Activated gamma-delta T cell treated with anti-CD3 and anti-CD28 coated beads, Interleukin-2, amount 50 U/mL, for 16 hours (primary cell): ENCODE measurements at regions not wholly inside any gene's neighbourhood (a gene's known extent, or its start where the extent isn't known, plus 50 kb on each side); places are given as distances from the start of the nearest gene placed in this dataset.
"Not testable (repeated sequence)": the region's sequence is repeated elsewhere in the genome, so short reads cannot be mapped to it uniquely, and the experiment has no call there.

Source experiments
- DNase-seq: peaks from one replicate; pipeline ENCODE4 v3.0.0-alpha.2; 2020; ENCODE audit warnings: low read depth

DNA sequence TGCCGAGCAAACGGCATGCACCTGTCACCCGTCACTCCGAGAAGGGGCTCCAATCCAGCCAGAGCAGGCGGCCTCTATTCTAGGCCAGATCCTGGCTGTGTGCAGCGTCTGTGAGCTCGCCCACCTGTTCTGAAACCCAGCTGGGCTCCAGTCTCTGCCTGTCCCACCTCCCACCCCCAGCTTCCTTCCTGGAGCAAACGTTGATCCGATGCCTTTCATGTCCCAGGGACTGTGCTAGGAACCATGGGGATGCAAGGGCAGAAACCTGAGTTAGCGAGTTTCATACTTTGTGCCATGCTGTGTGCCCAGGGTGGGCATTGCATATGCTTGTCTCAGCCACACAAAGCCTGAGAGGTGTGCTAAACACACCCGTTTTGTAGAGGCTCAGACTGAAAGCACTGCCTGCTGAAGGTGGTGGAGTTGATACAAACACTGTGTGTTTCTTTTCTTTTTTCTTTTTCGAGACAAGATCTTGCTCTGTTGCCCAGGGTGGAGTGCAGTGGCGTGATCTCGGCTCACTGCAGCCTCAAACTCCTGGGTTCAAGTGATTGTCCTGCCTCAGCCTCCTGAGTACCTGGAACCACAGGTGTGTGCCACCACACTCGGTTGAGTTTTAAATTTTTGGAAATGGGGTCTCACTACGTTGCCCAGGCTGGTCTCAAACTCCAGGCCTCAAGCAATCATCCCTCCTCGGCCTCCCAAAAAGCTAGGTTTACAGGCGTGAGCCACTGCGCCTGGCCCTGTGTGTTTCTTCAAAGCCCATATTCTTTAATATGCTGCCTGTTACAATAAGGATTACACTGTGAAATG is 84.1 kb upstream of the MED13L start:
- DNase-seq: no peak

- no peak for DNase-seq
Measured at GRCh38 chr12:116365114-116365513, 87.6 kb upstream of the MED13L start.

GRCh38 chr12:116365606-116366455 is 88.3 kb upstream of the MED13L start:
- no peak for DNase-seq

DNA sequence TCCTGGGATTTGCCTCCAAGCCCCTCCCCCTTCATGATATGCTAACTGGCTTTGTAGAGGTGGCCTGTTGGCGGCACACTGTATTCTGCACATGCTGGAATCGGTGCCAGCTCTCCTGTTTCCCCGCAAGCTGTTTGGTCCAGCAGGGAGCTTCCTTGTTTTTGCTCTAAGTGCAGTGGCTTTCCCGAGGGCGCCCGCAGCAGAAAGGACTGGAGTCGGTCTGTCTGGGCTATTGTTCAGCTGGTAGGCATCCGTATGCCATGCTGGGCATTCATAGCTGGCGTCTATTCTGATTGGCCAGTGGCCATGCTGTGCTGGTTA is 88.9 kb upstream of the MED13L start:
- DNase-seq: no peak

DNA sequence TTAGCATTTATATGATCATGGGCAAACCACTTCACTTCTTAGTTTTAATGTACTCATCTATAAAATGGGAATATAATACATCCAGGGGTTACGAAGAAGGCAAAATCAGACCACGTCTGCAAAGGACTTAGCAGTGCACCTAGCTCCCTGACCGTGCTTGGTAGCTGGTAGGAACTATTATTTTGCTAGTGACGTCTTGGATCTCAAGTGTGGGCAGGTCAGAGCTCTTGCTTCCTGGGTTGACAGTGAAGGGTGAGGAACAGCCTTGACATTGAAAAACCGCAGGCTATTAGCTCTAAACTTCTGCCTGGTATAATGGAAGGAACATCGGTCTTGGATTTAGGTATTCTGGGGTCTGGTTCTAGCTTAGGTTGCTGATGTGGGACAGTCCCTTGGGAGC is 89.3 kb upstream of the MED13L start:
- no peak for DNase-seq

GRCh38 chr12:116368196-116369194 is 91.0 kb upstream of the MED13L start:
- DNase-seq: no peak

- no peak for DNase-seq
Measured at GRCh38 chr12:116370004-116370404, 92.5 kb upstream of the MED13L start.

GRCh38 chr12:116370886-116371580 is 93.5 kb upstream of the MED13L start:
- DNase-seq: no peak

GRCh38 chr12:116372815-116373214 is 95.3 kb upstream of the MED13L start:
- no peak for DNase-seq

DNA sequence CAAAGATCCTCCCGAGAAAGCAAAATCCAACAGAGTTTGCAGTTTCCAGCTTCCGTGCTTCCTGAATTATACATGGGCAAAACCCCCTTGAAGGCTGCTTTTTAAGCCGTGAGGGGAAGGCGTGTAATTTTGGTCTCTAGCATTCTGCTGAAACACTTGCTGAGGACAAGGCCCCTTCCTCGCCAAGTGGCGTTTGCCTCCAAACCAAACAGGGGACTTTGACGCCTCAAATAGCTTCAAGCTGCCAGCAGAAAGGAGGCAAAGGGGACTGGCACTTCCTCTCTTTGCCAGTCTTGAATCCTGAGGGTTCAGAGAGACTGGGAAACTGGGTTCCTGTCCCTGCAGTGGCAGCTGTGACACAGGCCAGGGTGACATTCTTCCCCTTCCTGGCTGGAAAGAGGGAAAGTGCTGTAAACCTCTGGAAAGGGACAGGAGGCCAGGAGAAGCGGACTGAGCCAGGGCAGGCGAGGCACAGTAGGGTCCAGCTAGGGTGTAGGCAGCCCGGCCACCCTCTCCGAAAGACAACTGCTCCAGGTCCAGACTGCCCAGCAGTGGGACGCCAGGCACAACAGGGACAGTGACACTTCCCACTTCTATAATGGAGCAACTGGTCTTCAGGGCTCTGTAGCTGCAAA is 96.2 kb upstream of the MED13L start:
- no peak for DNase-seq

GRCh38 chr12:116374207-116374606 is 96.7 kb upstream of the MED13L start:
- DNase-seq: no peak

- DNase-seq: no peak
Measured at GRCh38 chr12:116375278-116375842, 97.9 kb upstream of the MED13L start.

GRCh38 chr12:116376354-116377193 is 99.1 kb upstream of the MED13L start:
- DNase-seq: no peak

GRCh38 chr12:116377194-116377571 is 99.7 kb upstream of the MED13L start:
- not testable (repeated sequence) for DNase-seq

GRCh38 chr12:116378002-116378401 is 100.5 kb upstream of the MED13L start:
- no peak for DNase-seq

- DNase-seq: no peak
Measured at GRCh38 chr12:116380108-116380507, 102.6 kb upstream of the MED13L start.

GRCh38 chr12:116380740-116381139 is 103.2 kb upstream of the MED13L start:
- DNase-seq: not testable (repeated sequence)

DNA sequence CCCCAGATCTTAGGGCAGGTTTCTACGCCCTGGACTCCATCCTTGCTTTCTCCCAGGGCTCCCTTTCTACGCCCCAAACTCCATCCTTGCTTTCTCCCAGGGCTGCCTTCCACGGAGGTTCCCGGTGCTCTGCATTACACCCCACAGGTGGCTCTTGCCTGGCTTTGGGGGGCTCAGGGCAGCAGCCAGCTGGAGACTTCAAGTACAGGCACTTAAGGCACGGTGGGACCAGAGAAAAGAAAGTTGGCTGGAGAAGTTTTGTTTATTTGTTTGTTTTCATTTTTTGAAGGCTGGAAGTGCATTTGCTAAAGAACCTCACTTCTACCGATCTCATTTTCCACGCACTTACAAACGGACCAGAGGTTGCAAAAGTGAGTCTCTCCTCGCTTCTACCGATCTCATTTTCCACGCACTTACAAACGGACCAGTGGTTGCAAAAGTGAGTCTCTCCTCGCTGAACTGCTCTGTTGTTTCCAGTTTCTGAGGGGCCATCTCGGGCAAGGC is 103.8 kb upstream of the MED13L start:
- DNase-seq: no peak
